C4-2B (cell line): ENCODE measurements at regions not wholly inside any gene's neighbourhood (a gene's known extent, or its start where the extent isn't known, plus 50 kb on each side); places are given as distances from the start of the nearest gene placed in this dataset.

Experiments used
- ZFX ChIP-seq: fragments of 450-650 bp; IDR thresholded peaks from 2 replicates; pipeline ENCODE4 v1.6.1; 2017
- TF ChIP-seq, protein P1 (sequence below): fragments of 450-650 bp; conservative IDR thresholded peaks from 2 replicates; pipeline ENCODE4 v1.5.1; 2017; ENCODE audit warnings: mild to moderate bottlenecking

DNA sequence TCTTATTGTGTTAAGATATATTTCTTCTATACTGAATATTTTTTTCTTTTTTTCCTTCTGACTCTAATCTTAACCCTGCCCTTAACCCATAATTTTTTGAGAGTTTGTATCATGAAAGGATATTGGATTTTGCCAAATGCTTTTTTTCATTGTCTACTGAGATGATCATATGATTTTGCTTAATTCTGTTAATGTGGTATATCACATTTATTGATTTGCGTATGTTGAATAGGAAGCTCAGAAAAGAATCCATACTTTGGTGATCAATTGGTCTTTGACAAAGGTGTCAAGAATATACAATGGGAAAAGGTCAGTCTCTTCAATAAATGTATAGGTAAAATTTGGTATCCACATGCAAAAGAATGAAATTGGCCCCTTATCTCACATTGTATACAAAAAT lies 588.8 kb upstream of the ADGRB3 start:
- TF ChIP-seq, protein P1, sequence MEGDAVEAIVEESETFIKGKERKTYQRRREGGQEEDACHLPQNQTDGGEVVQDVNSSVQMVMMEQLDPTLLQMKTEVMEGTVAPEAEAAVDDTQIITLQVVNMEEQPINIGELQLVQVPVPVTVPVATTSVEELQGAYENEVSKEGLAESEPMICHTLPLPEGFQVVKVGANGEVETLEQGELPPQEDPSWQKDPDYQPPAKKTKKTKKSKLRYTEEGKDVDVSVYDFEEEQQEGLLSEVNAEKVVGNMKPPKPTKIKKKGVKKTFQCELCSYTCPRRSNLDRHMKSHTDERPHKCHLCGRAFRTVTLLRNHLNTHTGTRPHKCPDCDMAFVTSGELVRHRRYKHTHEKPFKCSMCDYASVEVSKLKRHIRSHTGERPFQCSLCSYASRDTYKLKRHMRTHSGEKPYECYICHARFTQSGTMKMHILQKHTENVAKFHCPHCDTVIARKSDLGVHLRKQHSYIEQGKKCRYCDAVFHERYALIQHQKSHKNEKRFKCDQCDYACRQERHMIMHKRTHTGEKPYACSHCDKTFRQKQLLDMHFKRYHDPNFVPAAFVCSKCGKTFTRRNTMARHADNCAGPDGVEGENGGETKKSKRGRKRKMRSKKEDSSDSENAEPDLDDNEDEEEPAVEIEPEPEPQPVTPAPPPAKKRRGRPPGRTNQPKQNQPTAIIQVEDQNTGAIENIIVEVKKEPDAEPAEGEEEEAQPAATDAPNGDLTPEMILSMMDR, result no peak
- TF ChIP-seq ZFX, result no peak
